HepG2 (cell line): ENCODE measurements at regions not wholly inside any gene's neighbourhood (a gene's known extent, or its start where the extent isn't known, plus 50 kb on each side); places are given as distances from the start of the nearest gene placed in this dataset.

Experiments
- CTCF ChIP-seq: sonication (generic); formaldehyde crosslinking; IDR thresholded peaks from 2 replicates; pipeline ENCODE4 v1.5.0; 2020; ENCODE audit warnings: mild to moderate bottlenecking, missing genetic modification reagents, moderate library complexity
- E2F5 ChIP-seq: sonication (generic); formaldehyde crosslinking; conservative IDR thresholded peaks from 2 replicates; pipeline ENCODE4 v1.4.0; 2020; ENCODE audit warnings: missing genetic modification reagents
- EZH2 ChIP-seq: conservative IDR thresholded peaks from 2 replicates; pipeline ENCODE4 v1.6.1; 2012; ENCODE audit warnings: mild to moderate bottlenecking, low read depth, low read length, moderate library complexity
- NFIC ChIP-seq: IDR thresholded peaks from 2 replicates; pipeline ENCODE4 v1.6.1; 2012; ENCODE audit warnings: mild to moderate bottlenecking, low read length, inconsistent platforms
- ZBTB34 ChIP-seq: sonication (generic); formaldehyde crosslinking; IDR thresholded peaks from 2 replicates; pipeline ENCODE4 v1.8.0; 2022; ENCODE audit warnings: mild to moderate bottlenecking, missing genetic modification reagents
- ZFX ChIP-seq: sonication (generic); formaldehyde crosslinking; IDR thresholded peaks from 2 replicates; pipeline ENCODE4 v1.4.0; 2020; ENCODE audit warnings: mild to moderate bottlenecking, low read depth, missing genetic modification reagents, moderate library complexity
- ZNF20 ChIP-seq: sonication (generic); formaldehyde crosslinking; IDR thresholded peaks from 2 replicates; pipeline ENCODE4 v1.4.0; 2020; ENCODE audit warnings: mild to moderate bottlenecking, moderate library complexity, missing genetic modification reagents
- ZNF232 ChIP-seq: sonication (generic); formaldehyde crosslinking; IDR thresholded peaks from 2 replicates; pipeline ENCODE4 v1.4.0; 2020; ENCODE audit warnings: missing genetic modification reagents, borderline replicate concordance

GRCh38 chr4:104334410-104334809, 160.3 kb downstream of the CXXC4 start:
- no peak for TF ChIP-seq NFIC
- no peak for TF ChIP-seq ZNF232 (CRISPR knock-in tag)
- no peak for TF ChIP-seq ZBTB34
- TF ChIP-seq E2F5 (CRISPR knock-in tag): no peak
- no peak for TF ChIP-seq CTCF (CRISPR knock-in tag)
- no peak for TF ChIP-seq ZNF20 (CRISPR knock-in tag)
- TF ChIP-seq EZH2: no peak
- no peak for TF ChIP-seq ZFX (CRISPR knock-in tag)
